Activated CD8-positive, alpha-beta memory T cell treated with anti-CD3 and anti-CD28 coated beads, Interleukin-2, amount 10 ng/mL, durations not matched to agents 7 days and 5 days (primary cell): ENCODE measurements at regions not wholly inside any gene's neighbourhood (a gene's known extent, or its start where the extent isn't known, plus 50 kb on each side); places are given as distances from the start of the nearest gene placed in this dataset.
"Not testable (repeated sequence)": the region's sequence is repeated elsewhere in the genome, so short reads cannot be mapped to it uniquely, and the experiment has no call there.

Experiments used
- ATAC-seq: fragments of 150-1000 bp; cut with Tn5 transposase; one replicate; pipeline ENCODE4 v1.10.0; 2021; ENCODE audit warnings: moderate library complexity
- CTCF ChIA-PET: fragments of 350-600 bp; sonication (Branson Sonifier 250); formaldehyde crosslinking; loops from one replicate; lab custom pipeline; 2021; ENCODE audit warnings: antibody characterized with exemption; lab: Charles Lee
- DNase-seq: peaks from one replicate; pipeline ENCODE4 v3.0.0-alpha.2; 2020
- H3K27ac Mint-ChIP-seq: one replicate; pipeline ENCODE4 v1.8.0; 2021; ENCODE audit warnings: mild to moderate bottlenecking, mixed read lengths
- H3K27me3 Mint-ChIP-seq: one replicate; pipeline ENCODE4 v1.8.0; 2021; ENCODE audit warnings: mixed read lengths
- H3K36me3 Mint-ChIP-seq: one replicate; pipeline ENCODE4 v1.8.0; 2021; ENCODE audit warnings: mild to moderate bottlenecking, mixed read lengths
- H3K4me1 Mint-ChIP-seq: one replicate; pipeline ENCODE4 v1.8.0; 2021; ENCODE audit warnings: mixed read lengths
- H3K4me3 Mint-ChIP-seq: one replicate; pipeline ENCODE4 v1.8.0; 2021; ENCODE audit warnings: mild to moderate bottlenecking, moderate library complexity, mixed read lengths
- H3K9me3 Mint-ChIP-seq: one replicate; pipeline ENCODE4 v1.8.0; 2022; ENCODE audit warnings: low read depth, mixed read lengths

DNA sequence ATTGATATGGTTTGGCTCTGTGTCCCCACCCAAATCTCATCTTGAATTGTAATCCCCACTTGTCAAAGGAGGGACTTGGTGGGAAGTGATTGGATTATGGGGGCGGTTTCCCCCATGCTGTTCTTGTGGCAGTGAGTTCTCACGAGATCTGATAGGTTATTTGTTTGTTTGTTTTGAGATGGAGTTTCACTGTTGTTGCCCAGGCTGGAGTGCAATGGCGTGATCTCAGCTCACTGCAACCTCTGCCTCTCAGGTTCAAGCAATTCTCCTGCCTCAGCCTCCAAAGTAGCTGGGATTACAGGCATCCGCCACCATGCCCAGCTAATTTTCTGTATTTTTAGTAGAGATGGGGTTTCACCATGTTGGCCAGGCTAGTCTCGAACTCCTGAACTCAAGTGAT lies 364.7 kb downstream of the DSC3 start:
- ATAC-seq, CTCF ChIA-PET, H3K27ac Mint-ChIP-seq: not testable (repeated sequence)

DNA sequence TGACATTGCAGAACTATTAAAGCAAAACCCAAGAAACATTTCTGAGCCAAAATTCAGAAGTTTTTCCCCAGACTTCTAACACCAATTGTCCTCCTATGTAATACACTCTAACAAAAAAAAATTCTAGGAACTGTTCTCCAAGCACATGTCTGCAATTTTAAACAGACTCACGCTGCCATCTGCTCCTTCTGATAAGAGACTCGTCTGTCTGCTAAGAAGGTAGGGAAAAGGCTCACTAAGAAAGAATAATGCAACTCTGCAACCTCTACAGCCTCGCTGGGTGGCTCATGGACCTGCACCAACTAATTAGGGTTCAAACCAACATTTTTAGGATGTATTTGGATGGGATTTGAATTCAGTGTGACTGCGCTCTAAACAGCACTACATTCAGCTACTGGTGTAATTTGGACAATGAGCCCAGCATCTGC lies 366.5 kb downstream of the DSC3 start:
- Mint-ChIP-seq H3K4me3 (no peak overlapping the region), H3K27me3 (no peaks in the 10 kb centered on the region), H3K27ac (no peak overlapping the region)

More for the DNA sequence above, 364.7 kb downstream of the DSC3 start:
- DNase-seq, H3K4me1 Mint-ChIP-seq, H3K4me3 Mint-ChIP-seq, H3K9me3 Mint-ChIP-seq, H3K36me3 Mint-ChIP-seq, H3K27me3 Mint-ChIP-seq: not testable (repeated sequence)

DNA sequence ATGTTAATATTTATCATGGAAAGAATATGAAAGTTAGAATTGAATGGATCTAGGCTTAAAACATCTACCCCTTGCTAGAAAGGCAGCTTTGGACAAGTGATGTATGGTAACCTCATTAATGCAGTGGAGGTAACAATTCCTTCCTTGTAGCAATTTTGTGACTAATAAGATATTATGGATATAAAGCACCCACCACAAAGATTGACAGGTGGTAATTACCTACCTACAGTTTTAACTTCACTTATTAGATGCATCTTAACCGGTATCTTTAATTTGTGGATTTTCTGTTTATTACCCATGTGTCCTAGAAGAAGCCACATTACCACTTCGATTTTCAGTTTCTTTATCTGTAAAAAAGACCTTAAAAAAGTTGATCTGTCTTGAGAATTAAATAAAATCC lies 367.0 kb downstream of the DSC3 start:
- ATAC-seq (no peak), DNase-seq (no peak)
- Mint-ChIP-seq H3K27me3 (no peaks in the 10 kb centered on the region), H3K4me3 (no peak overlapping the region), H3K36me3 (no peaks in the 10 kb centered on the region), H3K4me1 (no peaks in the 10 kb centered on the region), H3K9me3 (peaks cover 2% of the 10 kb centered on the region), H3K27ac (no peak overlapping the region)
- CTCF ChIA-PET = no interaction called here

More for the DNA sequence above, 366.5 kb downstream of the DSC3 start:
- H3K4me1 Mint-ChIP-seq = no peaks in the 10 kb centered on the region
- CTCF ChIA-PET = no interaction called here
- DNase-seq (no peak), ATAC-seq (no peak)
- H3K9me3 Mint-ChIP-seq = peaks cover 3% of the 10 kb centered on the region
- H3K36me3 Mint-ChIP-seq = no peaks in the 10 kb centered on the region

DNA sequence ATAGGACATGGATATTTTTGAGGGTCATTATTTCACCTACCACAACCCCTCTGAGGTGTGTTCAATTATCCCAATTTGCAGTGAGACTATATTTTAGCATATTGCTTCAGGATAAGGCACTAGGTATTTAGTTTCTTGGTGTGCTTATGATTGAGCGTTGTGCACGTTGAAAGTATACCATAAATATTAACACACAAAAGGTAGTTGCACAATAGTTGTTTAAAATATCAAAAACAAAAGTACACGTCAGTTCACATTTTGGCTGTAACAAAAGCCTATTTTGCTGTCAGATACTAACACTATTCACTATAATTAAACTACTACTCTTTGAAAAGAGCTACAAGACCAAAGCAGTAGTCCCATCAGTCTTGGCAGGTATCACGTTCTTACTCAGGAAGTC lies 367.5 kb downstream of the DSC3 start:
- Mint-ChIP-seq H3K36me3 (no peaks in the 10 kb centered on the region), H3K4me1 (no peaks in the 10 kb centered on the region), H3K27me3 (no peaks in the 10 kb centered on the region), H3K27ac (no peak overlapping the region), H3K4me3 (no peak overlapping the region), H3K9me3 (no peaks in the 10 kb centered on the region)
- DNase-seq = no peak
- CTCF ChIA-PET = no interaction called here
- no peak for ATAC-seq

DNA sequence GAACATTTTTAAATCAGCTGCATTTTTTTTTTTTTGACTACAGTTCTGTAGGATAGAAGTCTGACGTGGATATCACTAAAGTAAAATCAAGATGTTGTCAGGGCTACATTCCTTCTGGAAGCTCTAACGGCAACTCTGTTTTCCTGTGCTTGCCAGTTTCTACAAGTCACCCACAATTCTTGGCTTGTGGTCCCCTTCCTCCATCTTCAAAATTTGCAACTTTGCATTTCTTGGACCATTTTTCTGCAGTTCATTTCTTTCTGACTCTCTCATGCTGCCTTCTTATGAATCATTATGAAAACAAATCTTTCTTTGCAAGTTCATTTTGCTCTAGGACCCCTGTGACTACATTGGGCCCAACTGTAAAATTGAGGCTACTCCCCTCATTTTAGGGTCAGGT lies 367.9 kb downstream of the DSC3 start:
- CTCF ChIA-PET = no interaction called here
- DNase-seq (no peak), ATAC-seq (no peak)
- Mint-ChIP-seq H3K4me3 (no peak overlapping the region), H3K36me3 (no peaks in the 10 kb centered on the region), H3K4me1 (no peaks in the 10 kb centered on the region), H3K27ac (no peak overlapping the region), H3K27me3 (no peaks in the 10 kb centered on the region), H3K9me3 (no peaks in the 10 kb centered on the region)

DNA sequence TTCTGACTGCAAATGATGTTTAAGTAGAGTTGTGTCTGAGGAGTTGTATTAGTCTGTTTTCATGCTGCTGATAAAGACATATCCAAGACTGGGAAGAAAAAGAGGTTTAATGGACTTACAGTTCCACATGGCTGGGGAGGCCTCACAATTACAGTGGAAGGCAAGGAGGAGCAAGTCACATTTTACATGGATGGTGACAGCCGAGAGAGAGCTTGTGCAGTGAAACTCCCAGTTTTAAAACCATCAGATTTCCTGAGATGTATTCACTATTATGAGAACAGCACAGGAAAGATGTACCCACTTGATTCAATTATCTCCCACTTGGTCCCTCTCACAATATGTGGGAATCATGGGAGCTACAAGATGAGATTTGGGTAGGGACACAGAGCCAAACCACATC lies 370.1 kb downstream of the DSC3 start:
- H3K9me3 Mint-ChIP-seq, H3K4me1 Mint-ChIP-seq, H3K36me3 Mint-ChIP-seq, H3K27ac Mint-ChIP-seq, H3K4me3 Mint-ChIP-seq, ATAC-seq, H3K27me3 Mint-ChIP-seq, CTCF ChIA-PET, DNase-seq: not testable (repeated sequence)

DNA sequence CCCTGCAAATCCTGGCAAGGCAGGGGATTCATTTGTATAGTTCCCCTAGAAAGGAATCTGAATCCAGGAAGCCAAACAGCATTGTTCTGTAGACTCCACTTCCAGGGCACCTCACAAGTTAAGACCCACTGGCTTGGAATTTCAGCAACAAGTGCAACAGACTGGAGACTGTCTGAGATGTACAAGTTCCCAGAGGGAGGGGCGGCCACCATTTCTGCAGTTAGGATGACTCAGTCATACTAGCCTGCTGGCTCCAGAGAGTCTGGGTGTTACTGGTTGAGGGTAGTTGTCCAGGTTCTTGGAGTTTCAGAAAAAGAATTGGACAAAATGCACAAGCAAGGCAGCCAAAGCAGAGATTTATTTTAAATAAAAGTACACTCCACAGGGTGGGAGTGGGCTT lies 384.2 kb downstream of the DSC3 start:
- H3K4me3 Mint-ChIP-seq = no peak overlapping the region
- no peak overlapping the region for H3K27ac Mint-ChIP-seq
- H3K4me1 Mint-ChIP-seq = no peaks in the 10 kb centered on the region
- ATAC-seq (no peak), DNase-seq (no peak)
- peaks cover 15% of the 10 kb centered on the region for H3K9me3 Mint-ChIP-seq
- H3K27me3 Mint-ChIP-seq = no peaks in the 10 kb centered on the region
- H3K36me3 Mint-ChIP-seq = no peaks in the 10 kb centered on the region
- CTCF ChIA-PET = no interaction called here

DNA sequence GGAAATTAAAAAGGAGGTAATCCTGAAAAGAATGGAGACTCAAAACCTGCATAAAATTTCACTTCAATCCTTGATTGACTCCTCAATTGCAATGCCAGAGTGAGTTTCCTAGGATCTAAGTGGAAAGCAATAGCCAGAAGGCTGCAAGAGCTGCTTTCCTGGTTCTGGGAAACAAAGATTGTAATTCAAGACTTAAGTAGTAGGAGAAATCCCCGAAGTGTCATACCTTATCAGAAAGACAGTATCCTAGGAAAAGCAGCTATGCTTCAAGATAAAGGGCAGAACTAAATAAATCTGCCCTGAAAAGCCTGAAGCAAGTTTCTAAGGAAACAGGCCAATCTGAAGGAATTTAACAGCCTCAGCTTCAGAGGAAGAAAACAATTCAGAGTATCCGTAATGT lies 390.2 kb downstream of the DSC3 start:
- H3K27me3 Mint-ChIP-seq = no peaks in the 10 kb centered on the region
- DNase-seq (no peak), ATAC-seq (no peak)
- H3K27ac Mint-ChIP-seq = no peak overlapping the region
- CTCF ChIA-PET = no interaction called here
- H3K4me1 Mint-ChIP-seq = no peaks in the 10 kb centered on the region
- H3K4me3 Mint-ChIP-seq = no peak overlapping the region
- no peaks in the 10 kb centered on the region for H3K9me3 Mint-ChIP-seq
- H3K36me3 Mint-ChIP-seq = no peaks in the 10 kb centered on the region

DNA sequence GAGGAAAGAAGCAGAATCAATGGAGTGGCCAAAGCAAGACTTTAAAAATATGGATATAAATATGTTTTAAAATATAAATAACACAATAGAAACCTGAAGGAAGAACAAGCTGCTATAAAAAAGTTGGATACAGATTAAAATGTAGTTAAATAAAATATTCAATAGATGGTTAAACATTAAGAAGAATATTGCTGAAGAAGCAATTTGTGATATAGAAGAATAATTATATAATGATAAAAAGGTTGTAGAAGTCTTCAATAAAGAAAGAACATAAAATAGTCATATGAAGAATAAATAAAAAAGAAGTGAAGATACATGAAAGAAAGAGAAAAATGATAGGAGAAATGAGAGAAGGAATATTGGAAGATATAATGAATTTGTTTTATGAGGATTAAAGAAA lies 392.0 kb downstream of the DSC3 start:
- H3K36me3 Mint-ChIP-seq = no peaks in the 10 kb centered on the region
- ATAC-seq (no peak), DNase-seq (no peak)
- no peak overlapping the region for H3K4me3 Mint-ChIP-seq
- CTCF ChIA-PET = no interaction called here
- H3K4me1 Mint-ChIP-seq = no peaks in the 10 kb centered on the region
- H3K27me3 Mint-ChIP-seq = no peaks in the 10 kb centered on the region
- H3K9me3 Mint-ChIP-seq = no peaks in the 10 kb centered on the region
- no peak overlapping the region for H3K27ac Mint-ChIP-seq

DNA sequence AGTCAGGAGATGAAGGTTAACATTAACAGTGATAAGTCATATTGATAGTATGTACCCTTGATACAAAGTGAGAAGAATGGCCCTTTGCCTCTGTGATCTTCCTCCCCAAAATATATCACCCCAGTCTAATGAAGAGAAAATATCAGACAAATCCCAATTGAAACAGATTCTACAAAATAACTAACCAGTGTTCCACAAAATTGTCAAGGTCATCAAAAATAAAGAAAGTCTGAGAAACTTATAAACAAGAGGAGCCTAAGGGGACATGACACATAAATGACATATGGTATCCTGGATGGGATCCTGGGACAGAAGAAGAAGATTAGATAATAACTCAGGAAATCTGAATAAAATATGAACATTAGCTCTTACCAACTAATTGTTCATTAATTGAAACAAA lies 398.4 kb downstream of the DSC3 start:
- ATAC-seq (no peak), DNase-seq (no peak)
- H3K36me3 Mint-ChIP-seq = no peaks in the 10 kb centered on the region
- H3K4me3 Mint-ChIP-seq = no peak overlapping the region
- no peaks in the 10 kb centered on the region for H3K4me1 Mint-ChIP-seq
- H3K27ac Mint-ChIP-seq = no peak overlapping the region
- no peaks in the 10 kb centered on the region for H3K27me3 Mint-ChIP-seq
- peaks cover 4% of the 10 kb centered on the region for H3K9me3 Mint-ChIP-seq
- CTCF ChIA-PET = no interaction called here

DNA sequence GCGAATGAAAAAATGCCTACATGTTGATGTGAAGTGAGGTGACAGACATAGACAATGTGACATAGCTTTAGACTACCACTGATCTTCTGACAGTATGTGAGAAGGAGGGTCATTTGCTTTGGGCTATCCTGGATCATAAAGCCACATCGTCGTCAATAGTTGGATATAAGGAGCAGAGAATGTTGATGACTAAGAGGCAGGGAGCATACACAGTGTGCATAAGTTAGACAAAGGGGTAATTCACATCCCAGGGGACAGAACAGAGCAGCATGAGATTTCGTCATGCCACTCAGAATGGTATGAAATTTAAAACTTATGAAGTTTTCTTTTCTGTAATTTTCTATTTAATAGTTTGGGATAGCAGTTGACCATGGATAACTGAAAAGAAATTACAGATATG lies 403.2 kb downstream of the DSC3 start:
- CTCF ChIA-PET = no interaction called here
- H3K27ac Mint-ChIP-seq = no peak overlapping the region
- no peak for ATAC-seq
- no peak for DNase-seq
- peaks cover 7% of the 10 kb centered on the region for H3K9me3 Mint-ChIP-seq
- no peak overlapping the region for H3K4me3 Mint-ChIP-seq
- H3K27me3 Mint-ChIP-seq = no peaks in the 10 kb centered on the region
- H3K36me3 Mint-ChIP-seq = peaks cover 1% of the 10 kb centered on the region
- H3K4me1 Mint-ChIP-seq = no peaks in the 10 kb centered on the region

DNA sequence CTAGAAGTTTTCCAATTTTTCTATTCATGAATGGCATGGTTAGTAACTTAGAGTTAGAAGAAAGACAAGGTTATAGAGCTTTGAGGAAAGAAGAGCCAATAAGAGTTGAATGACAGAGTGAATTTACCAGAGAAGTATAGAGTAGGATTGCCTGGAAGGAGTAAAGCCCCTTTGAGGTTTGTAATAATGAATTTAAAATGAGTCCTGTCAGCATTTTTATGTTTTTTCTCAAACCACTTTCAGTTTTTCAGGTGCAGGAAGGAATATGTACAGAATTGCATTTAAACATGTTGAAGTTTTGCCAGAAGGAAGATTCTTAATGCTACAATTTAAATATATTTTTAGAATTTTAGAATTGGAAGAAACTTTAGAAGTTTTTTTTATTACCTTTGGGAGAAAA lies 408.3 kb downstream of the DSC3 start:
- Mint-ChIP-seq H3K9me3 (peaks cover 7% of the 10 kb centered on the region), H3K36me3 (peaks cover 1% of the 10 kb centered on the region), H3K27ac (no peak overlapping the region), H3K4me3 (no peak overlapping the region), H3K4me1 (no peaks in the 10 kb centered on the region), H3K27me3 (no peaks in the 10 kb centered on the region)
- ATAC-seq (no peak), DNase-seq (no peak)
- CTCF ChIA-PET = no interaction called here

DNA sequence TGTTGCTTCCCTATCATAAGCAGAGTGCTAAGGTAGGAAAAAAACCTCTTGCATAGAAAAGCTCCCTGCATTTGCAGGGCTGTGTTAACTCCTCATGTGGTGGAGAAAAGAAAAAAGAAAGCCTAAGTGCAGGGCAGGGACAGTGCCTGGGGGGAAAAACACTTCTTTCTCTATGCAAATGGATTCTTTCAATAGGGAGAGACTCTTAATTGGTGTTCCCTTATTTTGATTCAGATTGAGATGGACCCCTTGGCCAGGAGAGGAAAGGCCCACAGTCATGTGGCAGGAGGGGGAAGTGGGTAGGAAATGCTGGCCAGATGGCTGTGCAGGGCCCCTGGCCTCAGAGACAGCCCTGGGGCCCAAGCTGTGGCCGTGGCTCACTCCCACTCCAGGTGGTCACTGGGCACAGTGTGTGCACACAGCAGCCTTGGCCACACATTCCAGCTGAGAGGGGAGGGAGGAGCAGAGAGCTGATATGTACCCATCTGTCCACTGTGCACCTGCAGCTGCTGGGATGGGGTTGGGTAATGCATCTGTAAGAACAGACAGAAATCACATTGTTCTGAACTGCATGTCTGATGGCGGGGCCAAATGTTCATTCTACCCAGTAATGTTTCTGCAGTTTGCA lies 410.4 kb downstream of the DSC3 start:
- Mint-ChIP-seq H3K9me3 (peaks cover 6% of the 10 kb centered on the region), H3K4me1 (no peaks in the 10 kb centered on the region), H3K4me3 (no peak overlapping the region), H3K36me3 (peaks cover 1% of the 10 kb centered on the region), H3K27ac (no peak overlapping the region), H3K27me3 (no peaks in the 10 kb centered on the region)
- CTCF ChIA-PET = no interaction called here
- DNase-seq (no peak), ATAC-seq (no peak)

DNA sequence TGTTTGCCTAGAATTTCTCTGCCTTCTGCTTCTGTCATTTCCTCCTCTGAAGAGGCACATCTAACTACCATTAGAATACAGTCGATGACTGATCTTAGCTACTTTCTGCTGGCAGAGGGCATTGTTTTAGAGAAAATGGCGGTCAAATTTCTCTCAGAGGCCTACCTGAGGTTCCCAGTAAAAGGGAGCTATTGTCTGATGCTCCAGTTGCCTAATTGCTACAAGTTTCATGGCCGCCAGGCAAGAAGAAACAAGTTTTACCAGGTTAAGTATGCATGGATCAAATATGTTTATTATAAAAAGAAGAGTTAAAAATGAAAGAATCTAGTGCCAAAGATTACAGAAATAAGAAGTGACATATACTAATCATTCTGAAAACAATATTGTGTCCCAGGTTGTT lies 416.6 kb downstream of the DSC3 start:
- CTCF ChIA-PET = no interaction called here
- Mint-ChIP-seq H3K9me3 (peaks cover 9% of the 10 kb centered on the region), H3K27me3 (no peaks in the 10 kb centered on the region), H3K36me3 (no peaks in the 10 kb centered on the region), H3K4me1 (no peaks in the 10 kb centered on the region), H3K4me3 (no peak overlapping the region), H3K27ac (no peak overlapping the region)
- DNase-seq (no peak), ATAC-seq (no peak)
